ENCODE measurements at regions not wholly inside any gene's neighbourhood (a gene's known extent, or its start where the extent isn't known, plus 50 kb on each side); places are given as distances from the start of the nearest gene placed in this dataset.

DNA sequence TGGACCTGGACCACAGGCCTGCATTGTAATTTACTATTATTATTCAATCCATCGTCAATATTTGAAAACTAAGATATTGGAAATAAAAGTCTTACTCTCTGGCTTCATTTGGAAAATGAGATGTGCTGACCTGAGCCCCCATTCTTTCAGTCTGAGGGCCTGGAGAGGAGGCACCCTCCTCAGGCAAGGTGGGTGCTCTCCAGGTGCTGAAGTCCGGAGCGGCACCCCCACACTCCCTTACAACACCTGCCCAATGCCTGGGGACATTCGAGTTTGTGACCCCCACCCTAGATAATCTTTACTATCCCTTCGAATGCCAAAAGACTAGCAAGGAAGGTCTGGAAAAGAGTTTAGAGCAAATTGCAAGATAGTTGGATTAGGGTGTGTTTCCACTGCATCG is 133.3 kb downstream of the EN1 start:
- TF ChIP-seq SREBF2 (IDR thresholded peaks at IDR 0.05; ENCODE audit: low read length) = no peak
- TF ChIP-seq ESRRA (IDR thresholded peaks at IDR 0.05; ENCODE audit: low read length) = no peak
- TF ChIP-seq, protein P1, sequence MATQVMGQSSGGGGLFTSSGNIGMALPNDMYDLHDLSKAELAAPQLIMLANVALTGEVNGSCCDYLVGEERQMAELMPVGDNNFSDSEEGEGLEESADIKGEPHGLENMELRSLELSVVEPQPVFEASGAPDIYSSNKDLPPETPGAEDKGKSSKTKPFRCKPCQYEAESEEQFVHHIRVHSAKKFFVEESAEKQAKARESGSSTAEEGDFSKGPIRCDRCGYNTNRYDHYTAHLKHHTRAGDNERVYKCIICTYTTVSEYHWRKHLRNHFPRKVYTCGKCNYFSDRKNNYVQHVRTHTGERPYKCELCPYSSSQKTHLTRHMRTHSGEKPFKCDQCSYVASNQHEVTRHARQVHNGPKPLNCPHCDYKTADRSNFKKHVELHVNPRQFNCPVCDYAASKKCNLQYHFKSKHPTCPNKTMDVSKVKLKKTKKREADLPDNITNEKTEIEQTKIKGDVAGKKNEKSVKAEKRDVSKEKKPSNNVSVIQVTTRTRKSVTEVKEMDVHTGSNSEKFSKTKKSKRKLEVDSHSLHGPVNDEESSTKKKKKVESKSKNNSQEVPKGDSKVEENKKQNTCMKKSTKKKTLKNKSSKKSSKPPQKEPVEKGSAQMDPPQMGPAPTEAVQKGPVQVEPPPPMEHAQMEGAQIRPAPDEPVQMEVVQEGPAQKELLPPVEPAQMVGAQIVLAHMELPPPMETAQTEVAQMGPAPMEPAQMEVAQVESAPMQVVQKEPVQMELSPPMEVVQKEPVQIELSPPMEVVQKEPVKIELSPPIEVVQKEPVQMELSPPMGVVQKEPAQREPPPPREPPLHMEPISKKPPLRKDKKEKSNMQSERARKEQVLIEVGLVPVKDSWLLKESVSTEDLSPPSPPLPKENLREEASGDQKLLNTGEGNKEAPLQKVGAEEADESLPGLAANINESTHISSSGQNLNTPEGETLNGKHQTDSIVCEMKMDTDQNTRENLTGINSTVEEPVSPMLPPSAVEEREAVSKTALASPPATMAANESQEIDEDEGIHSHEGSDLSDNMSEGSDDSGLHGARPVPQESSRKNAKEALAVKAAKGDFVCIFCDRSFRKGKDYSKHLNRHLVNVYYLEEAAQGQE (IDR thresholded peaks at IDR 0.05; ENCODE audit: low read depth, low read length) = peak; percentile 50; the same call in 1 of the 2 replicates

All from GM12878 (cell line).